RCC 7860 (cell line): ENCODE measurements at regions not wholly inside any gene's neighbourhood (a gene's known extent, or its start where the extent isn't known, plus 50 kb on each side); places are given as distances from the start of the nearest gene placed in this dataset.

Experiments used
- DNase-seq: peaks from one replicate; pipeline ENCODE4 v3.0.0-alpha.2; 2015; ENCODE audit warnings: low spot score
- FAIRE-seq: peaks from 2 replicates; lab custom pipeline; 2012; peaks lifted over from hg19 to GRCh38; lab: Jason Lieb, UNC

- no peak for FAIRE-seq
- DNase-seq: no peak
These were observed 200.6 kb downstream of the JCAD start for GRCh38 chr10:29858702-29859267.

- DNase-seq: peak; percentile 76
- peak; percentile 73 for FAIRE-seq
These were observed 201.3 kb downstream of the JCAD start for GRCh38 chr10:29857843-29858701.

- no peak for DNase-seq
- no peak for FAIRE-seq
These were observed 203.1 kb downstream of the JCAD start for GRCh38 chr10:29856295-29856694.

GRCh38 chr10:29853913-29854312 lies 205.5 kb downstream of the JCAD start:
- no peak for FAIRE-seq
- no peak for DNase-seq

GRCh38 chr10:29851241-29851640 lies 208.1 kb downstream of the JCAD start:
- DNase-seq (no peak), FAIRE-seq (no peak)

- DNase-seq (no peak), FAIRE-seq (no peak)
These were observed 209.0 kb downstream of the JCAD start for GRCh38 chr10:29850371-29850770.

- no peak for DNase-seq
- no peak for FAIRE-seq
These were observed 209.5 kb downstream of the JCAD start for GRCh38 chr10:29849886-29850285.

- peak; percentile 44 for DNase-seq
- peak; percentile 45 for FAIRE-seq
These were observed 210.1 kb downstream of the JCAD start for GRCh38 chr10:29849126-29849833.

GRCh38 chr10:29846881-29847280 lies 212.1 kb upstream of the SVIL start:
- FAIRE-seq (no peak), DNase-seq (no peak)

GRCh38 chr10:29845166-29845565 lies 210.4 kb upstream of the SVIL start:
- no peak for FAIRE-seq
- no peak for DNase-seq

- DNase-seq (no peak), FAIRE-seq (no peak)
These were observed 208.4 kb upstream of the SVIL start for GRCh38 chr10:29843143-29843542.

- FAIRE-seq: no peak
- no peak for DNase-seq
These were observed 207.2 kb upstream of the SVIL start for GRCh38 chr10:29841724-29842649.

GRCh38 chr10:29840516-29841276 lies 205.9 kb upstream of the SVIL start:
- FAIRE-seq (no peak), DNase-seq (no peak)

GRCh38 chr10:29839826-29840515 lies 205.2 kb upstream of the SVIL start:
- DNase-seq (no peak), FAIRE-seq (no peak)

- FAIRE-seq (no peak), DNase-seq (no peak)
These were observed 203.8 kb upstream of the SVIL start for GRCh38 chr10:29838539-29838938.

- no peak for FAIRE-seq
- no peak for DNase-seq
These were observed 202.8 kb upstream of the SVIL start for GRCh38 chr10:29837586-29837985.

- DNase-seq (no peak), FAIRE-seq (no peak)
These were observed 201.6 kb upstream of the SVIL start for GRCh38 chr10:29836396-29836795.

- DNase-seq (no peak), FAIRE-seq (no peak)
These were observed 200.3 kb upstream of the SVIL start for GRCh38 chr10:29835055-29835454.
